ENCODE measurements at regions not wholly inside any gene's neighbourhood (a gene's known extent, or its start where the extent isn't known, plus 50 kb on each side); places are given as distances from the start of the nearest gene placed in this dataset.
A peak's percentile ranks its signal among the peaks of the same experiment; 100 is the strongest.

DNA sequence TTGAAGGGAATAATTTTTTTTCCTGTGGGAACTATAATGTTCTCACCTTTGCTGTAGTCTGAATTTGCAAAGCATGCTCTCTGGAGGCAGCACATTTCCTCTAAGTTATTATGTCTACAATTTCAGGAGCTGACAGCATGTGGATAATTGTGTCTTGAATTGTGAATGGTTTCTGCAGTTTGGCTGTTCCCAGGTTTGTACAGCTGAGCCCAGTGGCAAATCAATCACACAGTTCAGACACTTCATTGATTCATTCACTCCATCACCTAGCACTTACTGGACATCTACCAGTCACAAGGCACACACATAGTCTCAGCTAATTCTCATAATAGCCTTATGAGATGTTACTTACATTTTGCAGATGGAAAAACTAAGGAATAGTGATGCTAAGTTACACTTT is 219.0 kb upstream of the ROPN1 start:
- H3K27ac ChIP-seq (ENCODE audit: insufficient read depth, low read length), result no peak overlapping the region
- H3K9me3 ChIP-seq (ENCODE audit: control insufficient read depth, insufficient read depth, low read depth, low read length), result no peaks in the 10 kb centered on the region
- DNase-seq (ENCODE audit: low read depth in 2 of 2), result no peak
- H4K20me1 ChIP-seq (ENCODE audit: control insufficient read depth, extremely low read depth, insufficient read depth, low read length), result no peaks in the 10 kb centered on the region
- H3K36me3 ChIP-seq (ENCODE audit: control insufficient read depth, insufficient read depth, low read length), result no peaks in the 10 kb centered on the region
- H3K4me1 ChIP-seq (ENCODE audit: control insufficient read depth, extremely low read depth, insufficient read depth, low read length), result no peaks in the 10 kb centered on the region
- H3K79me2 ChIP-seq (ENCODE audit: control insufficient read depth, insufficient read depth, low read length), result no peaks in the 10 kb centered on the region
- H2AFZ ChIP-seq (ENCODE audit: low read length), result no peak overlapping the region
- H3K27me3 ChIP-seq (ENCODE audit: control insufficient read depth, insufficient read depth, low read length), result peaks cover 2% of the 10 kb centered on the region
- no peak overlapping the region for H3K4me2 ChIP-seq (ENCODE audit: extremely low read depth, insufficient read depth, low read length)
- H3K9ac ChIP-seq (ENCODE audit: insufficient read depth, low read length), result no peak overlapping the region
- no peak overlapping the region for H3K4me3 ChIP-seq (replicated peaks in 1 of 4; ENCODE audit: control extremely low read depth in 1 of 4, insufficient read depth in 1 of 4, low read depth in 3 of 4, low read length in 4 of 4)
- TF ChIP-seq EZH2 (IDR thresholded peaks at IDR 0.05; ENCODE audit: low read length, missing control alignments) (no peak), CTCF (conservative IDR thresholded peaks at IDR 0.05 in 1 of 2, IDR thresholded peaks at IDR 0.05 in 1 of 2; ENCODE audit: low read depth in 1 of 2, low read length in 2 of 2) (no peak)

DNA sequence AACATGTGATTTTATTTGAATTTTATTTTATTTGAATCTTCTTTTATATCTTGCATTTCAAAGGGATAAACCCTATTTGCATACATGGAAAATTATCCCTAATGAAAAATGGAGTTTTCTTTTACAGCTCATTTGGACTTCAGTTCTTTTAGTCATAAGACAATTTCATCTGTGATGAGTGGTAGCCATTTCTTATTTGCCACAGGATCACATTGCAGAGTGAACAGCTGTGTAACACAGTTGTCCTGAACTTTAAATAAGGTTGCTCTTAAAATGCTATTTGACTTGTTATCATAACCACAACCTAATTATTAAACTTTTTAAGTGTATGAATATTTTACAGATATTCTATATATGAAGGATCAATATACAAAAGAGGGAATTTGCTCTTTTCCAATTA is 221.7 kb upstream of the ROPN1 start:
- H3K36me3 ChIP-seq (ENCODE audit: control insufficient read depth, insufficient read depth, low read length), result no peaks in the 10 kb centered on the region
- DNase-seq (ENCODE audit: low read depth in 2 of 2), result no peak

GRCh38 chr3:124217542-124217941 is 225.6 kb upstream of the ROPN1 start:
- Histone ChIP-seq H3K9ac (ENCODE audit: insufficient read depth, low read length) (no peak overlapping the region), H3K27me3 (ENCODE audit: control insufficient read depth, insufficient read depth, low read length) (no peaks in the 10 kb centered on the region), H2AFZ (ENCODE audit: low read length) (no peak overlapping the region), H4K20me1 (ENCODE audit: control insufficient read depth, extremely low read depth, insufficient read depth, low read length) (no peaks in the 10 kb centered on the region), H3K36me3 (ENCODE audit: control insufficient read depth, insufficient read depth, low read length) (no peaks in the 10 kb centered on the region), H3K4me1 (ENCODE audit: control insufficient read depth, extremely low read depth, insufficient read depth, low read length) (no peaks in the 10 kb centered on the region), H3K4me3 (replicated peaks in 1 of 4; ENCODE audit: control extremely low read depth in 1 of 4, insufficient read depth in 1 of 4, low read depth in 3 of 4, low read length in 4 of 4) (no peak overlapping the region), H3K4me2 (ENCODE audit: extremely low read depth, insufficient read depth, low read length) (no peak overlapping the region), H3K27ac (ENCODE audit: insufficient read depth, low read length) (no peak overlapping the region), H3K9me3 (ENCODE audit: control insufficient read depth, insufficient read depth, low read depth, low read length) (no peaks in the 10 kb centered on the region), H3K79me2 (ENCODE audit: control insufficient read depth, insufficient read depth, low read length) (no peaks in the 10 kb centered on the region)
- peak; percentile 72 to 83 for DNase-seq (ENCODE audit: low read depth in 2 of 2)
- TF ChIP-seq CTCF (conservative IDR thresholded peaks at IDR 0.05 in 1 of 2, IDR thresholded peaks at IDR 0.05 in 1 of 2; ENCODE audit: low read depth in 1 of 2, low read length in 2 of 2), result no peak
- no peak for TF ChIP-seq EZH2 (IDR thresholded peaks at IDR 0.05; ENCODE audit: low read length, missing control alignments)

More for the DNA sequence above, 221.7 kb upstream of the ROPN1 start:
- Histone ChIP-seq H3K79me2 (ENCODE audit: control insufficient read depth, insufficient read depth, low read length) (no peaks in the 10 kb centered on the region), H3K9me3 (ENCODE audit: control insufficient read depth, insufficient read depth, low read depth, low read length) (no peaks in the 10 kb centered on the region), H3K4me1 (ENCODE audit: control insufficient read depth, extremely low read depth, insufficient read depth, low read length) (no peaks in the 10 kb centered on the region), H3K27ac (ENCODE audit: insufficient read depth, low read length) (no peak overlapping the region), H3K4me3 (replicated peaks in 1 of 4; ENCODE audit: control extremely low read depth in 1 of 4, insufficient read depth in 1 of 4, low read depth in 3 of 4, low read length in 4 of 4) (no peak overlapping the region), H3K27me3 (ENCODE audit: control insufficient read depth, insufficient read depth, low read length) (no peaks in the 10 kb centered on the region), H2AFZ (ENCODE audit: low read length) (no peak overlapping the region), H4K20me1 (ENCODE audit: control insufficient read depth, extremely low read depth, insufficient read depth, low read length) (no peaks in the 10 kb centered on the region), H3K4me2 (ENCODE audit: extremely low read depth, insufficient read depth, low read length) (no peak overlapping the region), H3K9ac (ENCODE audit: insufficient read depth, low read length) (no peak overlapping the region)
- no peak for TF ChIP-seq EZH2 (IDR thresholded peaks at IDR 0.05; ENCODE audit: low read length, missing control alignments)
- no peak for TF ChIP-seq CTCF (conservative IDR thresholded peaks at IDR 0.05 in 1 of 2, IDR thresholded peaks at IDR 0.05 in 1 of 2; ENCODE audit: low read depth in 1 of 2, low read length in 2 of 2)

All from fibroblast of lung (primary cell).